ENCODE measurements at regions not wholly inside any gene's neighbourhood (a gene's known extent, or its start where the extent isn't known, plus 50 kb on each side); places are given as distances from the start of the nearest gene placed in this dataset.

DNA sequence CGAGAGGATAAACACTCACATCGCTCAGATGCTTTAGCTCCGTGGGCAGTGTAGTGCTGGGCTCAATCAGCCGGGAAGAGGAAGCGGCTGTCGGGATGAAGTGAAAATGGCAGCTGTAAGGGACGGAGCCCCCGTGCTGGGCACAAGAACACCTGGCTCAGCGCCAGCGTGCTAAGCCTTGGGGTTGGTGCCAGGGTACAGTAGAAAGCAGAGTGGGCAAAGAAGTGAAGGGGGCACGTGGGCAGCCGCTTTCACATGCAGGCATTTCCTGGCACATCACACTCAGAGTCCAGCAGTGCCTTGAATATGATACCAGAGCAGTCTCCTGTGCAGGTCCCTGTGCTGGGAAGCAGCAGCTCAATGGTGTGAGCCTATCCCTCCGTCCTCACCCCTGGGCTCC lies 51.1 kb upstream of the FOXF1 start:
- no peak for ATAC-seq
- no peak for DNase-seq
- intact Hi-C loops (cut with DNase I), result no loop called here
